ENCODE measurements at regions not wholly inside any gene's neighbourhood (a gene's known extent, or its start where the extent isn't known, plus 50 kb on each side); places are given as distances from the start of the nearest gene placed in this dataset.

GRCh38 chr3:110166791-110167190 is 829.4 kb upstream of the DPPA4 start:
- ChIA-PET CTCF (no interaction called here), POLR2A (no interaction called here)
- peaks cover 2% of the 10 kb centered on the region; the same call in 1 of the 2 replicates for H3K9me3 ChIP-seq (ENCODE audit: control insufficient read depth, insufficient read depth, low read length)
- H3K4me3 ChIP-seq (ENCODE audit: low read depth, low read length), result no peak overlapping the region
- H3K27ac ChIP-seq (ENCODE audit: low read depth, low read length), result no peak overlapping the region
- DNase-seq (ENCODE audit: low read depth, low spot score), result no peak
- TF ChIP-seq CTCF (IDR thresholded peaks at IDR 0.05; ENCODE audit: low read depth, low read length), result no peak
- H3K27me3 ChIP-seq (ENCODE audit: control insufficient read depth, insufficient read depth, low read length), result no peaks in the 10 kb centered on the region

GRCh38 chr3:110174908-110175307 is 837.6 kb upstream of the DPPA4 start:
- CTCF ChIA-PET, result no interaction called here
- DNase-seq (ENCODE audit: low read depth, low spot score), result no peak
- H3K9me3 ChIP-seq (ENCODE audit: control insufficient read depth, insufficient read depth, low read length), result no peaks in the 10 kb centered on the region
- H3K27me3 ChIP-seq (ENCODE audit: control insufficient read depth, insufficient read depth, low read length), result no peaks in the 10 kb centered on the region
- no peak overlapping the region for H3K4me3 ChIP-seq (ENCODE audit: low read depth, low read length)
- no peak overlapping the region for H3K27ac ChIP-seq (ENCODE audit: low read depth, low read length)
- TF ChIP-seq CTCF (IDR thresholded peaks at IDR 0.05; ENCODE audit: low read depth, low read length), result no peak
- POLR2A ChIA-PET, result no interaction called here

GRCh38 chr3:110178965-110179364 is 841.6 kb upstream of the DPPA4 start:
- Histone ChIP-seq H3K4me3 (ENCODE audit: low read depth, low read length) (no peak overlapping the region), H3K9me3 (ENCODE audit: control insufficient read depth, insufficient read depth, low read length) (no peaks in the 10 kb centered on the region), H3K27me3 (ENCODE audit: control insufficient read depth, insufficient read depth, low read length) (no peaks in the 10 kb centered on the region), H3K27ac (ENCODE audit: low read depth, low read length) (no peak overlapping the region)
- ChIA-PET POLR2A (no interaction called here), CTCF (no interaction called here)
- TF ChIP-seq CTCF (IDR thresholded peaks at IDR 0.05; ENCODE audit: low read depth, low read length), result no peak
- no peak for DNase-seq (ENCODE audit: low read depth, low spot score)

GRCh38 chr3:110180733-110181132 is 843.4 kb upstream of the DPPA4 start:
- Histone ChIP-seq H3K27ac (ENCODE audit: low read depth, low read length) (no peak overlapping the region), H3K4me3 (ENCODE audit: low read depth, low read length) (no peak overlapping the region), H3K27me3 (ENCODE audit: control insufficient read depth, insufficient read depth, low read length) (no peaks in the 10 kb centered on the region), H3K9me3 (ENCODE audit: control insufficient read depth, insufficient read depth, low read length) (no peaks in the 10 kb centered on the region)
- POLR2A ChIA-PET, result no interaction called here
- no peak for DNase-seq (ENCODE audit: low read depth, low spot score)
- CTCF ChIA-PET, result interaction anchor here (0.6 to 0.8 kb wide), 3 partner anchors 89 to 899 kb away, joined by 3 to 4 read pairs (median 3); no protein-coding TSS in a partner anchor
- TF ChIP-seq CTCF (IDR thresholded peaks at IDR 0.05; ENCODE audit: low read depth, low read length), result no peak

- no peak for TF ChIP-seq CTCF (IDR thresholded peaks at IDR 0.05; ENCODE audit: low read depth, low read length)
- ChIA-PET CTCF (interaction anchor here (0.6 to 0.8 kb wide), 2 partner anchors 90 to 307 kb away, joined by 3 read pairs; no protein-coding TSS in a partner anchor), POLR2A (no interaction called here)
- H3K9me3 ChIP-seq (ENCODE audit: control insufficient read depth, insufficient read depth, low read length), result no peaks in the 10 kb centered on the region
- DNase-seq (ENCODE audit: low read depth, low spot score), result no peak
- H3K27ac ChIP-seq (ENCODE audit: low read depth, low read length), result no peak overlapping the region
- H3K27me3 ChIP-seq (ENCODE audit: control insufficient read depth, insufficient read depth, low read length), result no peaks in the 10 kb centered on the region
- no peak overlapping the region for H3K4me3 ChIP-seq (ENCODE audit: low read depth, low read length)
These were observed 843.9 kb upstream of the DPPA4 start for GRCh38 chr3:110181226-110181625.

All from AG04450 (cell line).